SK-N-SH (cell line): ENCODE measurements at regions not wholly inside any gene's neighbourhood (a gene's known extent, or its start where the extent isn't known, plus 50 kb on each side); places are given as distances from the start of the nearest gene placed in this dataset.

Source experiments
- CTCF ChIA-PET: fragments of 300-600, 350-600 bp; formaldehyde crosslinking; extraction: SDS; loops from one replicate; lab custom pipeline; 2021; lab: Yijun Ruan, JAX
- POLR2A ChIA-PET: fragments of 350-600 bp; sonication (Branson Sonifier 250); formaldehyde crosslinking; extraction: SDS; loops from one replicate; lab custom pipeline; 2020; ENCODE audit warnings: antibody characterized with exemption, inconsistent platforms; lab: Yijun Ruan, JAX
- DNase-seq: peaks from one replicate; pipeline ENCODE4 v3.0.0; 2012
- H2AFZ ChIP-seq: fragments of 200-600 bp; sonication (generic); 2 replicates; pipeline ENCODE4 v1.8.1; 2016; ENCODE audit warnings: antibody characterized with exemption, mild to moderate bottlenecking, low read depth
- H3F3A ChIP-seq: fragments of 200-600 bp; sonication (generic); replicated peaks from 2 replicates; pipeline ENCODE3; 2016; ENCODE audit warnings: antibody characterized with exemption, mild to moderate bottlenecking; ENCODE audit not compliant: insufficient read depth
- H3K27ac ChIP-seq, 2 experiments: fragments of 200-500 bp in 1 of 2; fragments of 200-600 bp in 1 of 2; sonication (Bioruptor generic) in 1 of 2; sonication (generic), shearing (Covaris generic) in 1 of 2; 2 replicates each; pipeline versions ENCODE4 v1.5.1 to v1.6.1; 2014 to 2016; ENCODE audit warnings: low read depth in 2 of 2, inconsistent platforms in 1 of 2, low read length in 1 of 2, mild to moderate bottlenecking in 1 of 2, mixed read lengths in 1 of 2
- H3K27me3 ChIP-seq: fragments of 200-600 bp; sonication (generic), shearing (Covaris generic); 2 replicates; pipeline ENCODE4 v1.6.1; 2016; ENCODE audit warnings: mixed run types; ENCODE audit not compliant: insufficient read depth
- H3K36me3 ChIP-seq, 2 experiments: fragments of 200-500 bp in 1 of 2; fragments of 200-600 bp in 1 of 2; sonication (Bioruptor generic) in 1 of 2; sonication (generic) in 1 of 2; replicated peaks in 1 of 2; 2 replicates each; pipeline versions ENCODE3 to v1.5.1; 2014 to 2016; ENCODE audit warnings: low read length in 1 of 2, mild to moderate bottlenecking in 1 of 2; ENCODE audit not compliant: insufficient read depth in 2 of 2, control insufficient read depth in 1 of 2
- H3K4me1 ChIP-seq, 2 experiments: fragments of 200-500 bp in 1 of 2; fragments of 200-600 bp in 1 of 2; sonication (Bioruptor generic) in 1 of 2; sonication (generic), shearing (Covaris generic) in 1 of 2; 2 replicates each; pipeline versions ENCODE4 v1.5.1 to v1.6.1; 2014 to 2016; ENCODE audit warnings: low read depth in 1 of 2, low read length in 1 of 2, mixed run types in 1 of 2; ENCODE audit not compliant: insufficient read depth in 2 of 2, control insufficient read depth in 1 of 2
- H3K4me2 ChIP-seq: fragments of 200-600 bp; sonication (generic), shearing (Covaris generic); 2 replicates; pipeline ENCODE4 v1.6.1; 2017; ENCODE audit warnings: mixed run types
- H3K4me3 ChIP-seq, 2 experiments: fragments of 200-500 bp in 1 of 2; fragments of 200-600 bp in 1 of 2; sonication (Bioruptor generic) in 1 of 2; sonication (generic), shearing (Covaris generic) in 1 of 2; 2 replicates each; pipeline versions ENCODE4 v1.5.1 to v1.8.1; 2014 to 2016; ENCODE audit warnings: low read depth in 2 of 2, inconsistent platforms in 1 of 2, low read length in 1 of 2, mild to moderate bottlenecking in 1 of 2, mixed read lengths in 1 of 2, moderate library complexity in 1 of 2
- H3K79me2 ChIP-seq: fragments of 200-600 bp; sonication (generic); 2 replicates; pipeline ENCODE4 v1.8.1; 2017; ENCODE audit warnings: mild to moderate bottlenecking; ENCODE audit not compliant: insufficient read depth
- H3K9ac ChIP-seq: fragments of 200-600 bp; sonication (generic); 2 replicates; pipeline ENCODE4 v1.6.1; 2017; ENCODE audit warnings: mixed run types
- H3K9me2 ChIP-seq: fragments of 200-600 bp; sonication (generic); 2 replicates; pipeline ENCODE4 v1.6.1; 2017; ENCODE audit warnings: mixed run types
- H3K9me3 ChIP-seq: fragments of 200-600 bp; sonication (generic); 2 replicates; pipeline ENCODE4 v1.6.1; 2017; ENCODE audit warnings: mixed run types, mild to moderate bottlenecking, moderate library complexity
- H4K20me1 ChIP-seq: fragments of 200-600 bp; sonication (generic); 2 replicates; pipeline ENCODE4 v1.6.1; 2017; ENCODE audit warnings: mild to moderate bottlenecking, mixed run types; ENCODE audit not compliant: insufficient read depth
- CHD2 ChIP-seq: fragments of 150-350 bp; IDR thresholded peaks from 2 replicates; pipeline ENCODE4 v1.6.1; 2018; ENCODE audit warnings: low read length; ENCODE audit not compliant: partially characterized antibody
- CTCF ChIP-seq: fragments of 200-600 bp; sonication (generic); IDR thresholded peaks from 2 replicates; pipeline ENCODE4 v1.6.1; 2017; ENCODE audit warnings: antibody characterized with exemption, mild to moderate bottlenecking, moderate library complexity
- EP300 ChIP-seq, 2 experiments: IDR thresholded peaks; 2 replicates each; pipeline versions ENCODE4 v1.4.0 to v1.6.1; 2012; ENCODE audit warnings: borderline replicate concordance in 1 of 2, low read depth in 1 of 2, low read length in 1 of 2
- FOXJ3 ChIP-seq: sonication (generic); formaldehyde crosslinking; IDR thresholded peaks from 2 replicates; pipeline ENCODE4 v1.5.1; 2020; ENCODE audit warnings: mild to moderate bottlenecking, missing genetic modification reagents
- GATA2 ChIP-seq: sonication (generic); formaldehyde crosslinking; IDR thresholded peaks from 2 replicates; pipeline ENCODE4 v1.5.0; 2020; ENCODE audit warnings: mild to moderate bottlenecking, missing genetic modification reagents
- JUND ChIP-seq: IDR thresholded peaks from 2 replicates; pipeline ENCODE4 v1.4.0; 2012
- MEF2A ChIP-seq: IDR thresholded peaks from 2 replicates; pipeline ENCODE4 v1.4.0; 2012; ENCODE audit warnings: low read depth, borderline replicate concordance
- MXI1 ChIP-seq: IDR thresholded peaks from 2 replicates; pipeline ENCODE4 v1.6.1; 2012; ENCODE audit warnings: mild to moderate bottlenecking, low read depth, low read length, improper control_type of control experiment
- NRF1 ChIP-seq: IDR thresholded peaks from 2 replicates; pipeline ENCODE4 v1.6.1; 2012; ENCODE audit warnings: low read depth, mild to moderate bottlenecking, low read length
- POLR2AphosphoS5 ChIP-seq: IDR thresholded peaks from 2 replicates; pipeline ENCODE4 v1.6.1; 2012; ENCODE audit warnings: low read depth, low read length
- RAD21 ChIP-seq: IDR thresholded peaks from 2 replicates; pipeline ENCODE4 v1.6.1; 2012; ENCODE audit warnings: mild to moderate bottlenecking, low read length
- RCOR1 ChIP-seq: fragments of 150-350 bp; IDR thresholded peaks from 2 replicates; pipeline ENCODE4 v1.6.1; 2017; ENCODE audit warnings: antibody characterized with exemption, low read length
- RFX5 ChIP-seq: IDR thresholded peaks from 2 replicates; pipeline ENCODE4 v1.6.1; 2012; ENCODE audit warnings: mild to moderate bottlenecking, improper control_type of control experiment, low read length
- RXRA ChIP-seq: IDR thresholded peaks from 2 replicates; pipeline ENCODE4 v1.4.0; 2012; ENCODE audit warnings: low read depth, mild to moderate bottlenecking, borderline replicate concordance
- SIN3A ChIP-seq: IDR thresholded peaks from 2 replicates; pipeline ENCODE4 v1.6.1; 2012; ENCODE audit warnings: low read depth, mild to moderate bottlenecking, low read length, moderate library complexity, borderline replicate concordance
- SMC3 ChIP-seq: IDR thresholded peaks from 2 replicates; pipeline ENCODE4 v1.6.1; 2012; ENCODE audit warnings: low read depth, low read length, improper control_type of control experiment
- TAF1 ChIP-seq: IDR thresholded peaks from 2 replicates; pipeline ENCODE4 v1.6.1; 2012; ENCODE audit warnings: low read depth, mild to moderate bottlenecking, low read length, moderate library complexity, borderline replicate concordance
- TCF12 ChIP-seq: IDR thresholded peaks from 2 replicates; pipeline ENCODE4 v1.4.0; 2012
- USF2 ChIP-seq: fragments of 150-350 bp; IDR thresholded peaks from 2 replicates; pipeline ENCODE4 v1.6.1; 2017; ENCODE audit warnings: antibody characterized with exemption, low read length, low read depth, borderline replicate concordance
- WGBS: methylation state at CpG from one replicate; pipeline ENCODE4 v1.1.6; 2017; ENCODE audit warnings: low lambda C conversion rate; 5-methylcytosine and 5-hydroxymethylcytosine counted together

GRCh38 chr13:105519771-105520170 lies 1015.7 kb downstream of the EFNB2 start:
- POLR2A ChIA-PET, result no interaction called here
- no peak for DNase-seq
- no peaks in the 10 kb centered on the region for H3K27me3 ChIP-seq
- H3K79me2 ChIP-seq, result no peaks in the 10 kb centered on the region
- no peak overlapping the region for H3K4me3 ChIP-seq
- 33% methylated on average over 1 of the region's 1 CpG for WGBS
- H4K20me1 ChIP-seq, result no peaks in the 10 kb centered on the region
- no peaks in the 10 kb centered on the region for H3F3A ChIP-seq
- H3K36me3 ChIP-seq, result no peaks in the 10 kb centered on the region
- no peak for TF ChIP-seq TCF12
- TF ChIP-seq EP300 (IDR thresholded peaks at IDR 0.05; ENCODE audit: borderline replicate concordance in 1 of 2, low read depth in 1 of 2, low read length in 1 of 2), result no peak
- TF ChIP-seq RXRA, result no peak
- no peak for TF ChIP-seq SIN3A
- no peak for TF ChIP-seq MXI1
- TF ChIP-seq JUND, result no peak
- TF ChIP-seq GATA2, result no peak
- no peak for TF ChIP-seq RAD21
- TF ChIP-seq, all 33 proteins: peak for 0
- H3K9ac ChIP-seq, result no peak overlapping the region
- no peak overlapping the region for H2AFZ ChIP-seq
- CTCF ChIA-PET, result interaction anchor here (0.6 kb wide), 1 partner anchor 360 kb away, joined by 3 read pairs; no protein-coding TSS in a partner anchor
- no peak overlapping the region for H3K4me2 ChIP-seq
- no peak overlapping the region for H3K27ac ChIP-seq
- no peaks in the 10 kb centered on the region for H3K9me3 ChIP-seq
- no peaks in the 10 kb centered on the region for H3K9me2 ChIP-seq
- H3K4me1 ChIP-seq, result no peaks in the 10 kb centered on the region

- no peak overlapping the region for H3K9ac ChIP-seq
- H3K9me3 ChIP-seq, result no peaks in the 10 kb centered on the region
- no peak overlapping the region for H3K4me2 ChIP-seq
- H3K4me1 ChIP-seq, result no peaks in the 10 kb centered on the region; a peak in 1 of 4 replicates
- H3F3A ChIP-seq, result no peaks in the 10 kb centered on the region
- TF ChIP-seq MEF2A (no peak), RCOR1 (no peak), CHD2 (no peak), MXI1 (no peak), TAF1 (no peak), POLR2AphosphoS5 (no peak), SMC3 (no peak), TCF12 (no peak), EP300 (IDR thresholded peaks at IDR 0.05; ENCODE audit: borderline replicate concordance in 1 of 2, low read depth in 1 of 2, low read length in 1 of 2) (no peak), FOXJ3 (CRISPR knock-in tag) (no peak)
- TF ChIP-seq, all 33 proteins: peak for 0
- H3K36me3 ChIP-seq, result no peaks in the 10 kb centered on the region
- no peaks in the 10 kb centered on the region for H3K79me2 ChIP-seq
- no peak overlapping the region for H2AFZ ChIP-seq
- ChIA-PET CTCF (no interaction called here), POLR2A (no interaction called here)
- no peak for DNase-seq
- no peak overlapping the region for H3K4me3 ChIP-seq
- WGBS, result 78% methylated on average over 4 of the region's 4 CpGs
- no peak overlapping the region for H3K27ac ChIP-seq
- H4K20me1 ChIP-seq, result no peaks in the 10 kb centered on the region
- no peaks in the 10 kb centered on the region for H3K9me2 ChIP-seq
- no peaks in the 10 kb centered on the region for H3K27me3 ChIP-seq
Measured at GRCh38 chr13:105518086-105518485, 1017.4 kb downstream of the EFNB2 start.

- no peak for DNase-seq
- H3K36me3 ChIP-seq, result no peaks in the 10 kb centered on the region
- no peaks in the 10 kb centered on the region for H3F3A ChIP-seq
- H3K9ac ChIP-seq, result no peak overlapping the region
- H3K27ac ChIP-seq, result no peak overlapping the region
- TF ChIP-seq USF2, result no peak
- no peak for TF ChIP-seq RXRA
- TF ChIP-seq NRF1, result no peak
- TF ChIP-seq RFX5, result no peak
- no peak for TF ChIP-seq CTCF
- TF ChIP-seq, all 33 proteins: peak for 0
- Histone ChIP-seq H3K4me1 (no peaks in the 10 kb centered on the region; a peak in 1 of 4 replicates), H3K27me3 (no peaks in the 10 kb centered on the region), H3K9me2 (no peaks in the 10 kb centered on the region), H4K20me1 (no peaks in the 10 kb centered on the region), H3K9me3 (no peaks in the 10 kb centered on the region), H3K4me2 (no peak overlapping the region), H2AFZ (no peak overlapping the region), H3K79me2 (no peaks in the 10 kb centered on the region), H3K4me3 (no peak overlapping the region)
- ChIA-PET POLR2A (no interaction called here), CTCF (no interaction called here)
- 33% methylated on average over 4 of the region's 4 CpGs for WGBS
Measured at GRCh38 chr13:105514401-105514800, 1021.1 kb downstream of the EFNB2 start.
